ENCODE measurements at regions not wholly inside any gene's neighbourhood (a gene's known extent, or its start where the extent isn't known, plus 50 kb on each side); places are given as distances from the start of the nearest gene placed in this dataset.

DNA sequence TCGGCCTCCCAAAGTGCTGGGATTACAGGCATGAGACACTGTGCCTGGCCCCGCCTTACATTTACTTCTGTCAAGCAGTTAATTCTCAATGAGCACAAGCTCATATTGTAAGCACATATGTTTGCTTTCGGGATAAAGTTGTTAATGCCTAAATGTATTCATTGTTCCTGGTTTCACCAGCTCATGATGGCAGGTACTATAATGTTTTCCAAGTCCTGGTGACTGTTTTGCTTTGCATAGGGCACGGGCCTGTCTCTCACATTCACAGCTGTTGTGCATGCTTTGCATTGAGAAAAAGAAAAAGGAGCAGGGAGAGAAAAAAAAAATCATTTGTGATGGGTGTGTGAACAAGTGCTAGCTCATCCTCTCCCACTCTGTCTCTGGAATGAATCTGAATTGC lies 661.2 kb upstream of the TENM3 start:
- DNase-seq: no peak

DNA sequence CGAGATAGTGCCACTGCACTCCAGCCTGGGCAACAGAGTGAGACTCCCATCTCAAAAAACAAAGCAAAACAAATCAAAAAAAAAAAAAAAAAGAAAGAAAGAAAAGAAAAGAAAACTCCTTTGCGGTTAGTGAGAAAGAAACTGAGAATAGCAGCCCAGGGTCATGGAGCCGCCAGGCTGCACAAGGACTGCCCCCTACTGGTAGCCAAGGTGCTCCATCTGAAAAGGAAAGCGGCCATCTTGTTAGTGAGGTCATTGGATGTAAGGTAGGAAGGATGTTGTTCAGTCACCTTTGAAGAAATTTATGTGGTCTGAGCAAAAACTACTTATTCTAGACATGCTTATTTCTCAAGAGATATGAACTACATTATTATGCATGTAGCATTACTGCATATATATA lies 660.6 kb upstream of the TENM3 start:
- peak; percentile 19 for DNase-seq

GRCh38 chr4:181588733-181589302 lies 654.4 kb upstream of the TENM3 start:
- no peak for DNase-seq

GRCh38 chr4:181592221-181592745 lies 650.9 kb upstream of the TENM3 start:
- no peak for DNase-seq

DNA sequence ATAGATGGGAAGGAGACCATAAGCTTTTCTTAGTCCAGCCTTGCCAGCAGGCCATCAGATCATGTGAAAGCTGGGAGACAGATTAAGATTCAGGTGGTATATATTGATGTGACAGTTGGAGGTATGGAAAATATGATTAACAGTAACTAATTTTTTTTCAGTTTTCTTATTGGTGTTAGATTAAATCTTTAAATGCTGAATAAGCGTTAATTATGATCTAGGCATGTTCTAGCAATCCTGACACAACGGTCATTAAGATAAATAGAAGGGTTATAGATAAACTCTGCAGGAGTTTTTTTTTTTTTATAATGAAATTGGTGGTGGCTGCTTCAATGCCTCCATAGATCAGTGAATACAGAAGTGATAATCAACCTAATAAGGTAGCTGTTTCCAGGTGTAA lies 649.5 kb upstream of the TENM3 start:
- DNase-seq: no peak

DNA sequence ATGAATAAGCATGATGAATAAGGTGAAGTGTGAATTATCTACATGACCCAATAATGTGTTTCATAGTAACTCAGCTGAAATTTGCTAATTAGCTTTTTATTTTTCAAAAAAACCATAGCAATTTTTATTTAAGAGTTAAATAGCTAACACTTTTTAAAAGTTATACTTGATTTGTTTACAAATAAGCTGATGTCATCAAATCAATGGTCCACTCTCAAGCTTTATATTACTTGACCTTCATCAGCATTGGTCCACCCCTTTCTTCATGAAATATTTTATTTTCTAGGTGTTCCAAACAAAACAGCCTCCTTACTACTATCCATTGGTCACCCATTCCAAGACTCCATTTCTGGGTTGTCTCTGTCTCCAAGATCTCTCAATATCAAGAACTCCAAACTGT lies 649.0 kb upstream of the TENM3 start:
- DNase-seq: no peak

DNA sequence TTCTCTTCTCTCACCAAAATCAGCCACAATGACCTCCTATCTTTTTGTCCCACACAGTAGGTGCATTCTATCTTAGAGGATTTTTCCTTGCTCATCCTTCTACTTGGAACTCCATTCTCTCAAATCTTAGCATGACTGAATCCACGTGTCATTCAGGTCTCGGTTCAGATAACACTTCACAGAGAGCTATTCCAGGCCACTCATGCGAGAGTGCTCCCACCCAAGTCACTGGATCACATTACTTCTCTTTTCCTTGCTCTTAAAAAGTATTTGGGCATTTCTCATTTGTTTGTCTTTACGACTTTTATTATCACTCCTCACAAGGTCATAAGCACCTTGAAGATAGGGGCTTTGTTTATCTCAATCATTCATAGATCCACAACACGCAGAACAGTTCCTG lies 647.5 kb upstream of the TENM3 start:
- DNase-seq: no peak

DNA sequence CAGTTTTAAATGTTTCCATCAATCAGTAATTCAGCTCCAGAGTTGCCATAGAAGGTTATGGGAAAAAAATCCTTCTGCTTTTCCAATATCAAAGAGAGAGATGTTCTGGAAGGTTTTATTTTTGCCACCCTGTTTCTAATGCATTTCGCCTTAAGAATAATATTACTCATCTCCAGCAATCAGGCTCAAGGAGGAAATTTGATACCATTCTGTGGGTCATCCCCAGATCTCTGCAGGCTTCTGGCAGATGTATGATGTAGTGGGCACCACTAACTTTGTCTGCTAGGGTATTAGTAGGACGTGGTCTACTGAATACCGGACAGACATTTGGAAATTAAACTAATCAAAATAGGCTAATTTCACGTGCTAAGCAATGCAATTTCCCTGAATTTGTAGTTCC lies 645.4 kb upstream of the TENM3 start:
- no peak for DNase-seq

- no peak for DNase-seq
Observed at GRCh38 chr4:181599134-181599533, 644.1 kb upstream of the TENM3 start.

- DNase-seq: no peak
Observed at GRCh38 chr4:181601103-181601502, 642.1 kb upstream of the TENM3 start.

DNA sequence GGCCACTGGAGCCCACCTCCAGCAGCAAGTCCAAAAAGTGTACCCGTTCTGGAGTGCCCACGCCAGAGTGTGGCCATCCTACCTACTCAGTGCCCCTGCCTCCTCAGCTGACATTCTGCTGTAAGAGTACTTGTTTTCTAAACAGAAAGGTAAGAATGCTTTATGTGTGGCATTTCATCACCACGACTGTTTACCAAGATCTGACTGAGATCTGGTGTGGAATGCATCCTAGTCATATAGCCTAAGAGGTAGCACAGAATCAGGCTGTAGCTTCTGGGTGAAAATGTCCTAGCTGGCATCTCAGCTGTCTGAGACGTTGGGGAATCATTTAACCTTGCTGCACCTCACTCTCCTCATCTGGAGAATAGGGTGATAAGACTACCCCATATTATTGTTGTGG lies 638.7 kb upstream of the TENM3 start:
- no peak for DNase-seq

DNA sequence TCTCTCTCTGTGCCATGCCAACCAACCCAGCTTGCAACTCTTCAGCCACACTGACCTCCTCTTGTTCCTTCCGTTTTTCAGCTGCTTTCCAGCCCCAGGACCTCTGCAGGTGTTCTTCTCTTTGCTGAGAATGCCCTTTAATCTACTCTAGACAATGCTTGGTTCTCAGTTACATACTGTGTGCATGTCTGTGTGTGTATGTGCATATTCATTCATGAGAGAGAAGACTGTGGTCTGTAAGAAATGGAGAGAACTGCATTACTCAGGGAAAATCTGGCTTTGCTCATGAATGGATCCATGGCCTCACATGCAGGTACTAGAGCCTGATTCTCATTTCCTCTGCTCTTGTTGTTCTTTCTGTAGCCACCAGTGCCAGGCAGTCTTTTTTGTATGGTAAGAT lies 636.9 kb upstream of the TENM3 start:
- no peak for DNase-seq

DNA sequence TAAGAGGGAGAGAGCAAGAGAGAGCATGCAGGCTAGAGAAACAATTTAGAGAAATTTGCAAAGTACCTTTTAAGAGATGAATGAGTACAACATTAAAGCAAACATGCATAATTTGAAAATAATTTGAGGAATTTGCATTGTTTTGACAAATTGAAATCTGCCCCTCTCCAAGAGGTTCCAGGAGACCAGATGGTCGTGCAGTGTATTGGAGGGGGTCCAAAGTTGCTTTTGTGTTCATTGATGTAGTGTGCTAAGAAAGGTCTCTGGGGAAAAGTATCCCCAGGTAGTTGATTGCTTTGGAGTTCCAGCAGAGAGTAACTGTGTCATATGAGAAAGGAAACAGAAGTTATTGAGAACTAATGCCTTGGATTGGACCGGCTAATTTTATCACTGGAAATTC lies 635.0 kb upstream of the TENM3 start:
- DNase-seq: no peak

GRCh38 chr4:181611033-181611711 lies 632.0 kb upstream of the TENM3 start:
- DNase-seq: no peak

- no peak for DNase-seq
Observed at GRCh38 chr4:181611946-181612600, 631.1 kb upstream of the TENM3 start.

GRCh38 chr4:181613200-181613599 lies 630.0 kb upstream of the TENM3 start:
- DNase-seq: no peak

DNA sequence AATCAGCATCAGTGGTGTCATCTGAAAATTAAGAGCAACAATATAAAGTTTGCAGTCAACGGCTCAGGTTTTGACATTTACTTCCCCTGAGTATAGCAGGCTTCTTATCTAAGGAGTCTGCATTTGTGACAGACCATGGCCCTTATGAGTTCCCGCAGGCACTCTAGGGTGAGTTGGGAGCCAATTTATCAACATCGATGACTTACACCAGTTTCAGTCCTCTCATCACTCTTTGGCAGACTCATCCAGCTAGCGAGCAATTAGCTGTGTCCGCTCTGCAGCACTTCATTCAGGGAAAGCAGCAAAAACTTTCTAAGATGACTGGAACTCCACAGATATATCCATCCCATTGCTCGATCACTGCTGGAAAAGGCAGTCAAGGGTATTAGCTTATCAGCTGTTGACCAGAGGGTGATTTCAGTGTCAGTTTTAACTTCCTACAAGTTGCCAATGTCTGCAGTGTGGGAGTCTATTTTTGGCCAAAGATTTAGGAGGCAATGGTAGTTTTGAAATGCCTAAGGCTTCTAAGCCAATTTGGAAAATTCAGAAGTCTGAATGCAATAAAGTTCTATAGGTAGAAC lies 625.1 kb upstream of the TENM3 start:
- DNase-seq: peak; percentile 20

DNA sequence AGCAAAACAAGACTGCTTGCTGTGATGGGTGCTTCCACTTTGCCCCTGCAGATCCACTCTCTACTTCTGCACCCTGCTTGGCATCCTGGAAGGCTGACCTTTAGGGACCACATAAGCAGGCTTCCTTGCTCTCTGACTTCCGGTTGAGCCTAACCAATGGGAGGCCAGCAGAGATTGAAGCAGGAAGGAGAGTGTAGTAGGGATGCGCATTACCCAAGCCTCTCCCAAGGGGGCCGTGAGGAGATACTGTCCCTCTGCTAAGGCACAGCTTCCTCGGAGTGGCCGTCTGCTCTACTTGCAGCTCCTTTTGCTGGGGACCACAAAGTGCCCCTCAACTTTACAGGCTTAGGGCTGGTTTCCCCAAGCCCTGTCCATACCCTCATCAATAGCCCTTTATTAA lies 624.3 kb upstream of the TENM3 start:
- DNase-seq: no peak

- no peak for DNase-seq
Observed at GRCh38 chr4:181619651-181620050, 623.6 kb upstream of the TENM3 start.

DNA sequence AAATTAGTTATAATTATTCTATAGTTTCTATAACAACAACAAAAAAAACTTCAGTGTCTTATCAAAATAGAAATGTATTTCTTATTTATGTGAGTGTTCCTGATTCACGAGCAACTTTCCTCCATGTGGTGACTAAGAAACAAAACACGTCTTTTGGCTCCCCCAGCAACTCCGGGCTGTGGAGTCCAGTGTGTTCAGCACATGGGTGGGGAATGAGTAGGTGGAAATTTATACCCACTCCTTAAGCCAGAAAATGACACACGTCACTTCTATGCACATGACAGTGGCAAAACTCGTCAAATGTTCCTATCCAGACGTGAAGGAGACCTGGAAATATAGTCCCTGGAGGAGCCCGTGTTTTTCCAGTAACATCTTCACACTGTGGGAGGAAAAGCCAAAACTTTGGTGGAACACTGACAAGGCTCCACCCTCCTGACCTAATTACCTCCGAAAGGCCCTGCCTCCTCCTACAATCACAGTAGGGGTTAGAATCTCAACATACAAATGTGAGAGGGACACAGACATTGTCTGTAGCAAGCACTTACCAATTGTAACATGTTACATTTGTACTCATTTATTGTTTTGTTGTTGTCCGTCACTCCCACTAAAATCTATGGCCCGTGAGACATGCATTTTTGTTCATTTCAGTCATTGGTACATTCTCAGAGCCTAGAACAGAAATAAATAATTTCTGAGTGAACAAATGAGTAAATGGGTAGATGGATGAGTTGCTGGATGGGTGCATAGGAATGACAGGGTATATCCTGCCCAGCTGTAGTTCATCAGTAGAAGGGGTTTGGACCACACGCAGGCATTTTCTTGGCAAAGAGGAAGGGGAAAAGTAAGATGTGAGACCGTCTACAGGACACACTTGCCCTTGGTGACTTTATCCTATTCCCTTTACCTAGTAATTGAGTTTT lies 605.8 kb upstream of the TENM3 start:
- no peak for DNase-seq

GRCh38 chr4:181643466-181643865 lies 599.7 kb upstream of the TENM3 start:
- DNase-seq: no peak

DNA sequence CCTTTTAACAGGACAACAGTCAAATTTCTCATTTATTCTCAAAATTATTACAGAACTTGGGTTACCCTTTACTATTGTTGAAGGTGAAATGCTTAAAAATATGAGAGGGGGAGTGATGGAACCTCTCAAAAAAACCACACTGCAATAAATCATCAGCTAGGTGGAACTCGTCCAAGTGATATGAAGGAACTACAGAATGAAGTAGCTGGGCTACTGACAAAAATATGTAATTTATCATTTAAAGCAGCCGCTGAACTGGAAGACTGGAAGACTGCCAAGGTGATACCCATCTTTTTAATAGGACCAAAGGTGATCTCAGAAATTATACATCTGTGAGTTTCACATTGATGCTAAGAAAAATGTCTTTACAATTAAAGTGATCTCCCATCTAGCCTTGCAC lies 597.7 kb upstream of the TENM3 start:
- DNase-seq: no peak

GRCh38 chr4:181646864-181647263 lies 596.3 kb upstream of the TENM3 start:
- DNase-seq: no peak
